PC-9 (cell line): ENCODE measurements at regions not wholly inside any gene's neighbourhood (a gene's known extent, or its start where the extent isn't known, plus 50 kb on each side); places are given as distances from the start of the nearest gene placed in this dataset.
A peak's percentile ranks its signal among the peaks of the same experiment; 100 is the strongest.
"Not testable (repeated sequence)": the region's sequence is repeated elsewhere in the genome, so short reads cannot be mapped to it uniquely, and the experiment has no call there.

Source experiments
- BruUV-seq: library from RNA; stranded (reverse); fragments of 400-500 nt; replicated peaks from 2 replicates; lab custom pipeline; 2021; lab: Mats Ljungman, UMichigan
- CTCF ChIA-PET: fragments of 300-600 bp; sonication (Branson Sonifier 250); formaldehyde crosslinking; loops from one replicate; lab custom pipeline; 2022; ENCODE audit warnings: antibody characterized with exemption; lab: Charles Lee
- POLR2A ChIA-PET: fragments of 300-600 bp; sonication (Branson Sonifier 250); formaldehyde crosslinking; loops from one replicate; lab custom pipeline; 2022; ENCODE audit warnings: antibody characterized with exemption; ENCODE audit not compliant: unreplicated experiment; lab: Charles Lee
- DNase-seq, 2 experiments: peaks; one replicate each; pipeline versions ENCODE4 v3.0.0 to v3.0.0-alpha.2; 2015 to 2022; ENCODE audit warnings: mixed read lengths in 1 of 2
- H2AFZ ChIP-seq: fragments of 200-600 bp; sonication (generic); 2 replicates; pipeline ENCODE4 v1.8.1; 2017; ENCODE audit warnings: antibody characterized with exemption
- H3F3A ChIP-seq: fragments of 200-600 bp; sonication (generic); 2 replicates; pipeline ENCODE4 v1.8.1; 2017; ENCODE audit warnings: antibody characterized with exemption, mild to moderate bottlenecking, low read depth; ENCODE audit not compliant: insufficient read depth
- H3K27ac ChIP-seq: fragments of 200-600 bp; sonication (generic); 2 replicates; pipeline ENCODE4 v1.6.1; 2016; ENCODE audit warnings: mixed run types
- H3K27me3 ChIP-seq: fragments of 200-600 bp; sonication (generic); 2 replicates; pipeline ENCODE4 v1.6.1; 2016; ENCODE audit warnings: low read depth, mixed run types; ENCODE audit not compliant: insufficient read depth
- H3K36me3 ChIP-seq: fragments of 200-600 bp; sonication (generic); 2 replicates; pipeline ENCODE4 v1.6.1; 2016; ENCODE audit warnings: low read depth, mixed run types
- H3K4me1 ChIP-seq: fragments of 200-600 bp; sonication (generic); replicated peaks from 2 replicates; pipeline ENCODE4 v1.6.1; 2016; ENCODE audit warnings: mixed run types; ENCODE audit not compliant: insufficient read depth
- H3K4me2 ChIP-seq: fragments of 200-600 bp; sonication (generic); 2 replicates; pipeline ENCODE4 v1.6.1; 2017; ENCODE audit warnings: mixed run types
- H3K4me3 ChIP-seq: fragments of 200-600 bp; sonication (generic); 2 replicates; pipeline ENCODE4 v1.6.1; 2016; ENCODE audit warnings: mixed run types
- H3K79me2 ChIP-seq: fragments of 200-600 bp; sonication (generic); 2 replicates; pipeline ENCODE4 v1.6.1; 2017; ENCODE audit warnings: low read depth, mixed run types
- H3K9me2 ChIP-seq: fragments of 200-600 bp; sonication (generic); 2 replicates; pipeline ENCODE4 v1.8.1; 2017; ENCODE audit warnings: mild to moderate bottlenecking; ENCODE audit not compliant: insufficient read depth
- H3K9me3 ChIP-seq: fragments of 200-600 bp; sonication (generic); 2 replicates; pipeline ENCODE4 v1.8.1; 2016; ENCODE audit warnings: low read depth; ENCODE audit not compliant: insufficient read depth
- H4K20me1 ChIP-seq: fragments of 200-600 bp; sonication (generic); 2 replicates; pipeline ENCODE4 v1.8.1; 2017; ENCODE audit not compliant: insufficient read depth
- CTCF ChIP-seq: fragments of 200-600 bp; sonication (generic); conservative IDR thresholded peaks from 2 replicates; pipeline ENCODE4 v1.6.1; 2017; ENCODE audit warnings: mixed run types, antibody characterized with exemption, mild to moderate bottlenecking, moderate library complexity
- EZH2 ChIP-seq: fragments of 200-600 bp; sonication (generic); IDR thresholded peaks from 2 replicates; pipeline ENCODE4 v1.8.0; 2017; ENCODE audit warnings: antibody characterized with exemption, low read depth
- intact Hi-C: fragments of 100-400 bp; cut with micrococcal nuclease; formaldehyde crosslinking; loops from one replicate; pipeline ENCODE4 v1.10.0; 2022; ENCODE audit not compliant: unreplicated experiment

- H2AFZ ChIP-seq, H3K27ac ChIP-seq, intact Hi-C loops, H3K79me2 ChIP-seq, H3K36me3 ChIP-seq, H3K4me3 ChIP-seq, H3K4me1 ChIP-seq, H4K20me1 ChIP-seq, BruUV-seq, DNase-seq, POLR2A ChIA-PET, H3K9me3 ChIP-seq, H3K9me2 ChIP-seq, H3F3A ChIP-seq, H3K27me3 ChIP-seq, CTCF ChIA-PET: not testable (repeated sequence)
- 0 out of 2 replicates have a peak overlapping the region, but pooled peaks have one; percentile 13 for H3K4me2 ChIP-seq
These were observed 875.4 kb downstream of the ZNF37A start for GRCh38 chr10:38969553-38969952.

- Histone ChIP-seq H2AFZ (no peak overlapping the region), H3K27ac (no peak overlapping the region), H3K4me1 (no peaks in the 10 kb centered on the region), H3K4me2 (no peak overlapping the region), H3K36me3 (no peaks in the 10 kb centered on the region), H3K79me2 (no peaks in the 10 kb centered on the region), H3K9me2 (no peaks in the 10 kb centered on the region), H3K27me3 (no peaks in the 10 kb centered on the region), H3K4me3 (no peak overlapping the region), H4K20me1 (no peaks in the 10 kb centered on the region), H3K9me3 (no peaks in the 10 kb centered on the region), H3F3A (no peaks in the 10 kb centered on the region)
- intact Hi-C loops, result no loop called here
- BruUV-seq, result no TSS peak
- no peak for DNase-seq
- POLR2A ChIA-PET, result no interaction called here
- TF ChIP-seq EZH2 (no peak), CTCF (no peak)
- CTCF ChIA-PET, result no interaction called here
These were observed 885.4 kb downstream of the ZNF37A start for GRCh38 chr10:38979535-38979934.
